Spinal cord (tissue), 9 donors: ENCODE measurements at regions not wholly inside any gene's neighbourhood (a gene's known extent, or its start where the extent isn't known, plus 50 kb on each side); places are given as distances from the start of the nearest gene placed in this dataset.

Source experiments
- DNase-seq, 6 donors: peaks; one replicate each; pipeline versions ENCODE4 v3.0.0 to v3.0.0-alpha.2; 2013 to 2015; ENCODE audit warnings: low spot score in 6 of 6, low read depth in 4 of 6
- H3K27ac ChIP-seq: one replicate; pipeline ENCODE4 v1.5.1; 2013; ENCODE audit warnings: low read depth, low read length, control low read depth
- H3K27me3 ChIP-seq: one replicate; pipeline ENCODE4 v1.6.1; 2013; ENCODE audit warnings: low read length; ENCODE audit not compliant: control insufficient read depth, insufficient read depth
- H3K36me3 ChIP-seq: one replicate; pipeline ENCODE4 v1.6.1; 2013; ENCODE audit warnings: low read length; ENCODE audit not compliant: control insufficient read depth, insufficient read depth
- H3K4me1 ChIP-seq: one replicate; pipeline ENCODE4 v1.6.1; 2013; ENCODE audit warnings: low read length; ENCODE audit not compliant: control insufficient read depth, insufficient read depth
- H3K4me3 ChIP-seq: one replicate; pipeline ENCODE4 v1.5.1; 2013; ENCODE audit warnings: low read depth, low read length, control low read depth
- H3K9me3 ChIP-seq: one replicate; pipeline ENCODE4 v1.6.1; 2013; ENCODE audit warnings: low read length; ENCODE audit not compliant: control insufficient read depth, insufficient read depth
- WGBS: methylation state at CpG from one replicate; pipeline ENCODE4 v1.1.5; 2013; ENCODE audit warnings: missing lambda C conversion rate; ENCODE audit not compliant: insufficient coverage; 5-methylcytosine and 5-hydroxymethylcytosine counted together
- donor health status: healthy.

DNA sequence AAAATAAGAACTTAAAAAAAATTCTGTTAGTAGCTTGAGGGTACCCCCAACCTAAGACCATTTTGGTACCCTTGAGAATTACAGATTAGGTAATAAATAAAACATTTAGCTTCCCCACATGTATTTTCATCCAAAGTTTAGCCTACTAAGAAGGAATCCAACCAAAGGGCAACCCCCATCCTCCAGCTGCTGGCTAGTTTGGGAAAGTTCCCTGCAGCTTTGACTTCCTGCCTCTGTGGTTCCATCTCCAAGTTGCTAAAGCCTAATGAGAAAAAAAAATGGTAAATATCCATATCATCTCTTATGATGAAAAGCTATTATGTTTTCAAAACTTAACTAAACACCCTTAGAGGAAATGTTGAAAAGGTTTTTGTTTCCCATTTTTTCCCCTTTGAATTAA lies 547.2 kb downstream of the ANKRD7 start:
- Histone ChIP-seq H3K9me3 (no peaks in the 10 kb centered on the region), H3K27me3 (no peaks in the 10 kb centered on the region), H3K36me3 (no peaks in the 10 kb centered on the region), H3K27ac (no peak overlapping the region), H3K4me3 (no peak overlapping the region), H3K4me1 (no peaks in the 10 kb centered on the region)
- DNase-seq = no peak

DNA sequence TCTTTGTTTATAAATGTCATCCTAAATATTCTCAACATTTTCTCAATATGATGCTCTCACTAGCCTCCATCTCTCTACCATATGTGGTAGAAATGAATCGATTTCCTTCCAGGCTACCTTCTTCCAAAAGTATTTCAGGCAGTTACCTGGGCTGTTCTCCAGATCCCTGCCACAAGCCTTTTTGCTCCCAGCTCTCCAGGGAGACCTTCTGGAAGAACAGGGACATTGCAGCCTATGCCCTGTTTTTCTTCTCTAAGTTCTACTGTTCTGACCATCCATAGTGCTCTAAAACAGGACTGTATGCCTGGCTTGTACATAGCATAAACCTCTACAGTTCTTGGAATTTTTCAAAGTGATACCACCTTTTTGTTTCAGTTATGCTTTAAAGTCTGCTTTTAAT lies 552.8 kb downstream of the ANKRD7 start:
- no peak overlapping the region for H3K4me3 ChIP-seq
- no peak overlapping the region for H3K27ac ChIP-seq
- no peak for DNase-seq
- H3K36me3 ChIP-seq = no peaks in the 10 kb centered on the region
- H3K27me3 ChIP-seq = no peaks in the 10 kb centered on the region
- WGBS = 100% methylated on average over 1 of the region's 1 CpG
- H3K4me1 ChIP-seq = no peaks in the 10 kb centered on the region
- no peaks in the 10 kb centered on the region for H3K9me3 ChIP-seq

DNA sequence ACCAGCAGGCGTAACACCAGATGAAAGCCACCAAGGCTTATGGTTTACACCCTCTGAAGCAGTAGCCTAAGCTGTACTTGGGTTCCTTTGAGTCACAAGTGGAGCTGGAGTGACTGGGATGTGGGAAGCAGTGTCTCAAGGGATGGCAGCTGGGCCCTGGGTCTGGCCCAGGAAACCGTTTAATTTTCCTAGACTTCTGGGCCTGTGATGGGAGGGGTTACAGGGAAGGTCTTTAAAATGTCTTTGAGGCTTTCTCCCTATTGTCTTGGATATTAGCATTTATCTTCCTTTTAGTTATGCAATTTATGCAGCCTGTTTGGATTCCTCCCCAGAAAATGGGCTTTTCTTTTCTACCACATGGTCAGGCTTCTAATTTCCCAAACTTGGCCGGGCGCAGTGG lies 568.2 kb downstream of the ANKRD7 start:
- H3K4me1 ChIP-seq = no peaks in the 10 kb centered on the region
- H3K9me3 ChIP-seq = no peaks in the 10 kb centered on the region
- no peak for DNase-seq
- no peak overlapping the region for H3K4me3 ChIP-seq
- 100% methylated on average over 1 of the region's 4 CpGs for WGBS
- H3K36me3 ChIP-seq = no peaks in the 10 kb centered on the region
- no peaks in the 10 kb centered on the region for H3K27me3 ChIP-seq
- H3K27ac ChIP-seq = no peak overlapping the region

DNA sequence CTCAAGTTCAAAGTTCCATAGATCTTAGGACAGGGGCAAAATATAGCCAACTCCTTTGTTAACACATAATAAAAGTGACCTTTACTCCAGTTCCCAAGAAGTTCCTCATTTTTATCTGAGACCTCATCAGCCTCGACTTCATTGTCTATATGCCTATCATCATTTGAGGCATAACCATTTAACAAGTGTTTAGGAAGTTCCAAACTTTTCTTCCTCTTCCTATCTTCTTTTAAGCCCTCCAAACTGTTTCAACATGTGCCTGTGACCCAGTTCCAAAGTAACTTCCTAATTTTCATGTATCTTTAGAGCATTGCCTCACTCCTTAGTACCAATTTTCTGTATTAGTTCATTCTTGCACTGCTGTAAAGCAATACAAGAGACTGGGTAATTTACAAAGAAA lies 569.1 kb downstream of the ANKRD7 start:
- Histone ChIP-seq H3K4me3 (no peak overlapping the region), H3K27ac (no peak overlapping the region), H3K4me1 (no peaks in the 10 kb centered on the region), H3K36me3 (no peaks in the 10 kb centered on the region), H3K9me3 (no peaks in the 10 kb centered on the region), H3K27me3 (no peaks in the 10 kb centered on the region)
- no peak for DNase-seq
- 100% methylated on average over 1 of the region's 1 CpG for WGBS

DNA sequence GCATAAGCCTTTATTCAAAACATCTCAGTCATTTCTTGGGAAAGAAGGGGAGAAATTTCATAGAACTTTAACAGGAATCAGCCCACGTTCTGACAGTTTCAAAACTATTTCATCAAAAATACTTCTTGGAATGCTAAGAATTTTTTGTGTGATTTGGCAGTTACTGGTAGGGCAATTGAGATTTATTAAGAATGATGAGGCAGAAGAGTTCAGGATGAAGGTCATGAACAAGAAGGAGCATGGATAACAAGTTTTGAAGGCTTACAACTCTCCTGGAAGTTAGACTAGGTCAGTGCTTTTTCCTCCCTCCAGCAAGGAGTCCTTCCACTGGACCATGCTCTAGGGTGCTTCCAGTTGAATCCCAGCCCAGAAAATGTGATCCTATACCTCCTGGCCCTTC lies 569.9 kb downstream of the ANKRD7 start:
- Histone ChIP-seq H3K27me3 (no peaks in the 10 kb centered on the region), H3K36me3 (no peaks in the 10 kb centered on the region), H3K27ac (no peak overlapping the region), H3K4me1 (no peaks in the 10 kb centered on the region), H3K4me3 (no peak overlapping the region), H3K9me3 (no peaks in the 10 kb centered on the region)
- no CpG with 5 or more reads among the region's 1 CpG for WGBS
- DNase-seq = no peak

DNA sequence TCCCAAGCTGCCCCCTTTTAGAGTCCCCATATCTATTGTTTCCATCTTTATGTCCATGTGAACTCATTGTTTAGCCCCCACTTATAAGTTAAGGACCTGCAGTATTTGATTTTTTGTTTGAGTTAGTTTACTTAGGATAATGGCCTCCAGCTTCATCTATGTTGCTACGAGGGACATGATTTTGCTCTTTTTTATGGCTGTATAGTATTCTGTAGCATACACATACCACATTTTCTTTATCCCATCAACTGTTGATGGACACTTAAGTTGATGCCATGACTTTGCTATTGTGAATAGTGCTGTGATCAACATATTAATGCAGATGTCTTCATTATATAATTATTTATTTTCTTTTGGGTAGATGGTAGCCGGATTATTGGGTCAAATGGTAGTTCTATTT lies 576.9 kb downstream of the ANKRD7 start:
- Histone ChIP-seq H3K4me1 (no peaks in the 10 kb centered on the region), H3K36me3 (no peaks in the 10 kb centered on the region), H3K27me3 (no peaks in the 10 kb centered on the region), H3K27ac (no peak overlapping the region), H3K9me3 (no peaks in the 10 kb centered on the region), H3K4me3 (no peak overlapping the region)
- WGBS = no CpG with 5 or more reads among the region's 2 CpGs
- DNase-seq = no peak

DNA sequence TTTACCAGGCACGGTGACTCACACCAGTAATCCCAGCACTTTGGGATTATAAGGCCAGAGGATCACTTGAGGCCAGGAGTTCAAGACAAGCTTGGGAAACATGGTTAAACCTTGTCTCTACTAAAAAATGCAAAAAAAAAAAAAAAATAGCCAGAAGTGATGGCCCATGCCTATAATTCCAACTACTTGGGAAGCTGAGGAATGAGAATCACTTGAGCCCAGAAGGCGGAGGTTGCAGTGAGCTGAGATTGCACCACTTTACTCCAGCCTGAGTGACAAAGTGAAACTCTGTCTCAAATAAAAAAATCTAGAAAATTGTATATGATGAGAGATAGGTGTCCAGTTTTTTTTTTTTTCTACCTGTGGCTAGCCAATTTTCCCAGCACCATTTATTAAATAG lies 578.2 kb downstream of the ANKRD7 start:
- no peaks in the 10 kb centered on the region for H3K9me3 ChIP-seq
- no peak for DNase-seq
- no peak overlapping the region for H3K4me3 ChIP-seq
- no peaks in the 10 kb centered on the region for H3K27me3 ChIP-seq
- H3K27ac ChIP-seq = no peak overlapping the region
- no peaks in the 10 kb centered on the region for H3K36me3 ChIP-seq
- WGBS = no CpG with 5 or more reads among the region's 2 CpGs
- H3K4me1 ChIP-seq = no peaks in the 10 kb centered on the region

DNA sequence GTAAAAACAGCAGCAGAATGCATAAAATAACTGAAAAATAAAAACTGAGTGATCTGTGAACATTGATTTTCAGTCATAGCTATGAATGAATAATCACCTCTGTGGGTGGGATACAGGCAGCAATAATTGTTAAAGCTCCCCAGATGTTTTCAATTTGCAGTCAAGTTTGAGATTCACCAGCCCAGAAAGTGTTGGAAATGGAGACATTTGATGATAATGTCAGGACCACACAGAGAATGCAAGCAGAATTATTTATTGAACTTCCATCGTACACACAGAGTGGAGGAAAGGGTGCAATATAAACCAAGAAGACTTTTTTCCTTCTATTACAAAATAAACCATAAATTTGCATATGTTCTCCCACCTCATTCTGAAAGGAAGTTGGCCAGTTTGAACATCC lies 601.7 kb downstream of the ANKRD7 start:
- no CpG with 5 or more reads among the region's 1 CpG for WGBS
- H3K36me3 ChIP-seq = no peaks in the 10 kb centered on the region
- no peaks in the 10 kb centered on the region for H3K4me1 ChIP-seq
- no peak overlapping the region for H3K27ac ChIP-seq
- no peak overlapping the region for H3K4me3 ChIP-seq
- H3K27me3 ChIP-seq = no peaks in the 10 kb centered on the region
- H3K9me3 ChIP-seq = no peaks in the 10 kb centered on the region
- peak in 1 of 6 donors; percentile 30 for DNase-seq

DNA sequence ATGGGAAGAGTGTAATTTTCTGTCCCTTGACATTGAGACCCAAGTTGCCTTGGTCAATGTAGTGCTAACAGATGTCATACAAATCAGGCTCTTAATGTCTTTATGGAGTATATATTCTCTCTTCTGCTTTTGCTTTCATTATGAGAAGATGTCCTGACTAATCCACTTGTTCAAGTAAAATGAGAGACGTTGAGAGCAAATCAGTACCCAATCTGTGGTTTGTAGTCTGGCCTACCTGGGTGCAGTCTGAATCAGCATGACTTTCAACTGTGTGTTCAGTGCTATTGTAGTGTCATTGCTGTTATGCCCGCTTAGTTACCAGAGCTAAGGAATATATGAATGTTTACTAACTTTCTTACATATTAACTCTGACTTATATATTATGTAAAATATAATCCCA lies 612.4 kb downstream of the ANKRD7 start:
- WGBS = no CpG with 5 or more reads among the region's 2 CpGs
- Histone ChIP-seq H3K4me1 (no peaks in the 10 kb centered on the region), H3K27ac (no peak overlapping the region), H3K4me3 (no peak overlapping the region), H3K9me3 (no peaks in the 10 kb centered on the region), H3K36me3 (no peaks in the 10 kb centered on the region), H3K27me3 (no peaks in the 10 kb centered on the region)
- no peak for DNase-seq

DNA sequence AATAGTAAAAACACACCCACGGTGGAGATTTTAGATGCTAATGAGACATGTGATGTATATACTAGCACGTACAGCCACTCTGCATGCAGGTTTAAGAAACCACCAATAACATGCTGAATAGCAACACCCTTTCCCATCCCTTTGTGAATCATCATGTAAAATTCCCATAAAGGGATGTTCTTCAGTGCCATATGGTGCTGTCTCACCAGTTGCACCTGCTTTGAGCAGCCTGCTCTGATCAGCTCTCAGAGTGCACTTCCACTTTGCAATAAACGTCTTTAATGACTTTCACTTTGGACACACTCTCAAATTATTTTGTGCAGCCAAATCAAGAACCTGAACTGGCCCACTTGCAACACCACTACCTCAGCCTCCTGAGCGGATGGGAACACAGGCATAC lies 615.0 kb downstream of the ANKRD7 start:
- Histone ChIP-seq H3K9me3 (no peaks in the 10 kb centered on the region), H3K4me1 (no peaks in the 10 kb centered on the region), H3K27ac (no peak overlapping the region), H3K36me3 (no peaks in the 10 kb centered on the region), H3K27me3 (no peaks in the 10 kb centered on the region), H3K4me3 (no peak overlapping the region)
- WGBS = 77% methylated on average over 2 of the region's 4 CpGs
- DNase-seq = no peak

DNA sequence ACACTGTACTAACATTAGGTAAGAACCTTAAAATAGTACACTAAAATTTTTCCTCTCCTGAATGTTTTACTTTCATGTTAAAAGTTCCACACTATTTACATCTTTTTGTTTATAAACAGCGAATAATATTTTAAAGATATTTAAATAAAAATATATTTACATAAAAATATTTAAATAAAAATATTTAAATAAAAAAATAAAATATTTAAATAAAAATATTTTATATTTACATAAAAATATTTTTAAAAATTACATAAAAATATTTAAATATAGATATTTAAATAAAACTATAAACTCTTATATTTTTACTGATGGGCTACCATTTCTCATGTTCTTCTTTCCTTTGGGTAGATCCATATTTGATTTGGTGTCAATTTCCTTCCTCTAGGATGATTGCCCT lies 619.0 kb downstream of the ANKRD7 start:
- DNase-seq = no peak
- no peaks in the 10 kb centered on the region for H3K4me1 ChIP-seq
- H3K4me3 ChIP-seq = no peak overlapping the region
- H3K27me3 ChIP-seq = no peaks in the 10 kb centered on the region
- WGBS = no CpG with 5 or more reads among the region's 1 CpG
- H3K9me3 ChIP-seq = no peaks in the 10 kb centered on the region
- H3K36me3 ChIP-seq = no peaks in the 10 kb centered on the region
- H3K27ac ChIP-seq = no peak overlapping the region
